ENCODE measurements at regions not wholly inside any gene's neighbourhood (a gene's known extent, or its start where the extent isn't known, plus 50 kb on each side); places are given as distances from the start of the nearest gene placed in this dataset.

GRCh38 chr3:168183774-168184173 lies 88.0 kb upstream of the GOLIM4 start:
- TF ChIP-seq EZH2 (IDR thresholded peaks at IDR 0.05; ENCODE audit: low read length): no peak
- TF ChIP-seq, protein P1, sequence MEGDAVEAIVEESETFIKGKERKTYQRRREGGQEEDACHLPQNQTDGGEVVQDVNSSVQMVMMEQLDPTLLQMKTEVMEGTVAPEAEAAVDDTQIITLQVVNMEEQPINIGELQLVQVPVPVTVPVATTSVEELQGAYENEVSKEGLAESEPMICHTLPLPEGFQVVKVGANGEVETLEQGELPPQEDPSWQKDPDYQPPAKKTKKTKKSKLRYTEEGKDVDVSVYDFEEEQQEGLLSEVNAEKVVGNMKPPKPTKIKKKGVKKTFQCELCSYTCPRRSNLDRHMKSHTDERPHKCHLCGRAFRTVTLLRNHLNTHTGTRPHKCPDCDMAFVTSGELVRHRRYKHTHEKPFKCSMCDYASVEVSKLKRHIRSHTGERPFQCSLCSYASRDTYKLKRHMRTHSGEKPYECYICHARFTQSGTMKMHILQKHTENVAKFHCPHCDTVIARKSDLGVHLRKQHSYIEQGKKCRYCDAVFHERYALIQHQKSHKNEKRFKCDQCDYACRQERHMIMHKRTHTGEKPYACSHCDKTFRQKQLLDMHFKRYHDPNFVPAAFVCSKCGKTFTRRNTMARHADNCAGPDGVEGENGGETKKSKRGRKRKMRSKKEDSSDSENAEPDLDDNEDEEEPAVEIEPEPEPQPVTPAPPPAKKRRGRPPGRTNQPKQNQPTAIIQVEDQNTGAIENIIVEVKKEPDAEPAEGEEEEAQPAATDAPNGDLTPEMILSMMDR (optimal IDR thresholded peaks at IDR 0.05 in 1 of 3, IDR thresholded peaks at IDR 0.05 in 1 of 3, conservative IDR thresholded peaks at IDR 0.05 in 1 of 3; ENCODE audit: extremely low read depth in 1 of 3, insufficient read depth in 2 of 3, low read length in 3 of 3): no peak

Data from keratinocyte (primary cell).